Tibial nerve (tissue), 3 donors: ENCODE measurements at regions not wholly inside any gene's neighbourhood (a gene's known extent, or its start where the extent isn't known, plus 50 kb on each side); places are given as distances from the start of the nearest gene placed in this dataset.

ENCODE experiments used
- CTCF ChIP-seq, 5 experiments: fragments of 200-600 bp in 3 of 5; fragments of 450-650 bp in 2 of 5; sonication (generic) in 3 of 5; IDR thresholded peaks; one replicate each; pipeline ENCODE4 v1.5.1; 2016 to 2019; ENCODE audit warnings: antibody characterized with exemption in 5 of 5, mild to moderate bottlenecking in 3 of 5, moderate library complexity in 2 of 5
- POLR2A ChIP-seq, 2 donors: fragments of 450-650 bp; IDR thresholded peaks; one replicate each; pipeline ENCODE4 v1.6.1; 2017; ENCODE audit warnings: antibody characterized with exemption in 2 of 2, mild to moderate bottlenecking in 2 of 2, moderate library complexity in 2 of 2

GRCh38 chr1:175840787-175841186 lies 97.4 kb upstream of the TNR start:
- no peak for TF ChIP-seq CTCF (IDR thresholded peaks at IDR 0.05)
- no peak for TF ChIP-seq POLR2A (IDR thresholded peaks at IDR 0.05)
